ENCODE measurements at regions not wholly inside any gene's neighbourhood (a gene's known extent, or its start where the extent isn't known, plus 50 kb on each side); places are given as distances from the start of the nearest gene placed in this dataset.
"Not testable (repeated sequence)": the region's sequence is repeated elsewhere in the genome, so short reads cannot be mapped to it uniquely, and the experiment has no call there.

DNA sequence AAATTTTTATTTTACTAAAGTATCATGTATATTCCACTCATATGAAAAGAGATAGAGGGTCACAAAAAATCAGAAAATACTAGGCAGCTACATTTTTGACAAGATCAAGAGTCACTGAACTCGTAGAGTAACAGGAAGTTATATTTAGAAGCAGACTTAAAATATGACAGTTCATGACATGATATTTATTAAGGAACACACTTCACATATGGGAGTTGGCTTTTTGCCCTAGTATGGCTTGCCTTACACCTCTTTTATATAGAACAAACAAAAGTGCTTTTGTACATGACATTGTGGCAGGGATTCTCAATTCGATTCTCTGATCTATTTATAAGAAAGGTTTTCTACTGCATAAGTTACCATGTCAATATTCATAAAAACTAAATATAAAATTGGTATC, 80.1 kb upstream of the GBE1 start:
- TF ChIP-seq, protein P1, sequence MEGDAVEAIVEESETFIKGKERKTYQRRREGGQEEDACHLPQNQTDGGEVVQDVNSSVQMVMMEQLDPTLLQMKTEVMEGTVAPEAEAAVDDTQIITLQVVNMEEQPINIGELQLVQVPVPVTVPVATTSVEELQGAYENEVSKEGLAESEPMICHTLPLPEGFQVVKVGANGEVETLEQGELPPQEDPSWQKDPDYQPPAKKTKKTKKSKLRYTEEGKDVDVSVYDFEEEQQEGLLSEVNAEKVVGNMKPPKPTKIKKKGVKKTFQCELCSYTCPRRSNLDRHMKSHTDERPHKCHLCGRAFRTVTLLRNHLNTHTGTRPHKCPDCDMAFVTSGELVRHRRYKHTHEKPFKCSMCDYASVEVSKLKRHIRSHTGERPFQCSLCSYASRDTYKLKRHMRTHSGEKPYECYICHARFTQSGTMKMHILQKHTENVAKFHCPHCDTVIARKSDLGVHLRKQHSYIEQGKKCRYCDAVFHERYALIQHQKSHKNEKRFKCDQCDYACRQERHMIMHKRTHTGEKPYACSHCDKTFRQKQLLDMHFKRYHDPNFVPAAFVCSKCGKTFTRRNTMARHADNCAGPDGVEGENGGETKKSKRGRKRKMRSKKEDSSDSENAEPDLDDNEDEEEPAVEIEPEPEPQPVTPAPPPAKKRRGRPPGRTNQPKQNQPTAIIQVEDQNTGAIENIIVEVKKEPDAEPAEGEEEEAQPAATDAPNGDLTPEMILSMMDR (IDR thresholded peaks at IDR 0.05; ENCODE audit: low read depth, low read length, missing control alignments) = no peak
- DNase-seq (ENCODE audit: low read depth) = no peak
- H3K4me3 ChIP-seq (ENCODE audit: low read depth, low read length) = no peak overlapping the region

DNA sequence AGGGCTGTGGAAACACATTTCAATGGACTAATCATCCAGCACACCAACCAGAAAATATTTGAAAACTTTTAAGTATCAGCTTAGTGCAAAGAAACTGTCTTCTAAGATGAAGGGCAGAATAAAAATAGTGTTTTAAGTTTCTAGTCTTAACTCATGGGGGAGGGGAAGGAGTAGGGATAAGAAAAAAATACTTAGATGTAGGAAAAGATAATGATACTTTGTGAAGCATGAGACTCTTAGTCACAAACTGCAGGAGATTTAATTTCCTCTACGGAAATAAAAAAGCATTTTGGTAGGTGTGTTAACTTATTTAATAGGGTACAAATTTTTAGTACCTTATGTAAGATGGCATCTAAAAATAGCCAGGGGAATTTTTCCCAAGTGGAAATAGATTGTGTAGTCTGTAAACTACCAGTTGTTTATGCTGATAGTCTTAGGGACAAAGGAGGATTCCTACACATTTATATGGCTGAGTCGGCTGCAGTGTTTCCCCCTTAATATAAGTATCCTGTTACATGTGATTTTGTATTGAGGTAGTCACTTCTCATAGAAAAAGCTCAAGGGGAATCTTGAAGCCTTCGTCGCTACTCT, 78.2 kb upstream of the GBE1 start:
- H3K4me3 ChIP-seq (ENCODE audit: low read depth, low read length) = no peak overlapping the region
- TF ChIP-seq, protein P1 (IDR thresholded peaks at IDR 0.05; ENCODE audit: low read depth, low read length, missing control alignments) = no peak
- no peak for DNase-seq (ENCODE audit: low read depth)

DNA sequence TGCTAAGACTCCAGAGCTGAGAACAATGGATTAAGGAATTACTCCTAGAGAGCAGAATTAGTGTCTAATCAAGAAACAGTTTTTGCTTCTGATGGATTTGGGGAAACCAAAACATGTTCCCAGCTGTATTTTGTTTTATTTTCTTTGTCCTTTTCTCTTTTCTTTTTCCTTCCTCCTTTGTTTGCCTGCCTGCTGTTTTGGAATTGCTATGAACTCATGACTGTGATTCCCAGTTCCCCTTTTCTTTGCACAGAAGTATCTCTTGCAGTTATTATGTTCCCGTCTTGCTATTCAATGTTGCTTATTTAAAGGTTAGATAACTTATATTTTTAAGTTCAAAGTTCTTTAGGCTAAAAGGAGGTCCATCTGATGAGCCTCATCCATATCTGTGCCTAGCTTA, 77.0 kb upstream of the GBE1 start:
- TF ChIP-seq, protein P1 (IDR thresholded peaks at IDR 0.05; ENCODE audit: low read depth, low read length, missing control alignments) = no peak
- H3K4me3 ChIP-seq (ENCODE audit: low read depth, low read length) = no peak overlapping the region
- no peak for DNase-seq (ENCODE audit: low read depth)

DNA sequence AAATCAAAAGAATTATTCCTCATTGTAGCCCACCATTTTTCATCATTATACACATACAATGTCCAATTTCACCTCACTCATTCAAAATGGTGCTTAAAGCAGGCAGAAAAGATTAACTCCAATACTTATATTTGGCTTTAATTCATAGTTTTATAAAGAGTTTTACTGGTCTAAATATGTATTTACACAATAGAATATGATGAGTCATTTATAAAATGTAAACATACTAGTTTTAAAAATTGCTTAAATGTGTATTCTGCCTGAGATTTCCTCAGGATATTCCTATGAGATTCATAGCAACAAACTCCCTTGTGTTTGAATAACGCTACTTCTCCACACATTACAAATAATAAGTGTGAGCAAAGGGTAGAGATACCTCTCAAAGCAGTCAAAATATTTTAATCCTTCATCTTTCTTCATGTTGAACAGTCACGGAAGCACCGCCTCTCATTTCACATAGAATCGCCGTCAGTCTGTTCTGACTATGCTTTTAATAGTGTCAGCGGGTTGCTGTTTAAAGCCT, 75.7 kb upstream of the GBE1 start:
- H3K4me3 ChIP-seq (ENCODE audit: low read depth, low read length) = no peak overlapping the region
- TF ChIP-seq, protein P1 (IDR thresholded peaks at IDR 0.05; ENCODE audit: low read depth, low read length, missing control alignments) = no peak
- no peak for DNase-seq (ENCODE audit: low read depth)

DNA sequence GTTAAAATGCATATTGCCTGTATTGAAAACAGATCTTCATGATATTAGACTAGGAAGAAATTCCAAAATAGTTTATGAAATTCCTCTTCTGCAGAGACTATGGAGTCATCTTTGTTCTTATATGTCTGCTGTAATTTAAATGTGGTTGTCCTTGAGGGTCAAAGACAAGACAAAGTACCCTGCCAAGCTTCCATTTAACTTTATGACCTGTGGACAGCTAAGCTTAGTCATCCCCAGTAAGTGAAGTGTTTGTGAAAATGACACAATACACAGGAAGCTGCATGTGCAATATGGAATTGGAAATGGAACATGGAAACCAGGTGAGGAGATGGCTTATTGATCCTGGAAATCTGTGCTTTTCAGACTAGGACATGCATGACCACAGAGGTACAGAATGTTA, 68.5 kb upstream of the GBE1 start:
- TF ChIP-seq, protein P1 (IDR thresholded peaks at IDR 0.05; ENCODE audit: low read depth, low read length, missing control alignments) = no peak
- no peak for DNase-seq (ENCODE audit: low read depth)
- H3K4me3 ChIP-seq (ENCODE audit: low read depth, low read length) = no peak overlapping the region

DNA sequence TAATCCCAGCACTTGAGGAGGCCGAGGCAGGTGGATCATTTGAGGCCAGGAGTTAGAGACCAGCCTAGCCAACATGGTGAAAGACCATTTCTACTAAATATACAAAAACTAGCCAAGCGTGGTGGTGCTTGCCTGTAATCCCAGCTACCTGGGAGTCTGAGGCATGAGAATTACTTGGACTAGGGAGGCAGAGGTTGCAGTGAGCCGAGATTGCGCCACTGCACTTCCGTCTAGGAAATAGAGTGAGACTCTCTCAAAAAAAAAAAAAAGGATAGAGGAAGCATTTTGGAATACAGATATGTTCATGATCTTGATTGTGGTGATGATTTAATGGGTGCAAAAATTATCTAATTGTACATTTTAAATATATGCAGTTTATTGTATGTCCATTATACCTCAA, 67.8 kb upstream of the GBE1 start:
- not testable (repeated sequence) for DNase-seq (ENCODE audit: low read depth); H3K4me3 ChIP-seq (ENCODE audit: low read depth, low read length)

DNA sequence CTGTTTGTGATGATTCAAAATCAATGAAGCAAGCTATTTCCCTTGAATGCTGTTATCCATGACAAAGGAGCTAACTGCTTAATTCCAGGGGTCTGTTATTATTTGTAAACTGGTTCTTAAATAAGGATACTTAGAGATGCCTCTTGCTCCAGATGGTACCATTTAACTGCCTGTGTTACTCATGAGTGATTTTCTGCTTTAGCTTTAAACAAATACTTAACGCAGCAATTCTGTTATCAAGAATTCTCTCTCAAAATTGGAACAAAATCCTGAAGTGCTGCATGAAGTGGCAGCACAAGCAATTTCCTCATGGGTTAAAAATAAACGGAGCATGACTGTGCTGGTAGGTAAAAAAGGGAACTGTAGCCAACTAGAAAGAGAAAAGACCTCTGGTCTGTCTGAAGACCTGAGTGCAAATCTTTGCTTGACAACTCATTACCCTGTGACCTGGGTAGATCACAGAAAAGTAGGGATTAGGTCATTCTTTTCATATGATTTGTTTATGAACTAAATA, 62.5 kb upstream of the GBE1 start:
- H3K4me3 ChIP-seq (ENCODE audit: low read depth, low read length) = no peak overlapping the region
- DNase-seq (ENCODE audit: low read depth) = peak; percentile 45
- TF ChIP-seq, protein P1 (IDR thresholded peaks at IDR 0.05; ENCODE audit: low read depth, low read length, missing control alignments) = no peak

Data from GM12864 (cell line).